ENCODE measurements at regions not wholly inside any gene's neighbourhood (a gene's known extent, or its start where the extent isn't known, plus 50 kb on each side); places are given as distances from the start of the nearest gene placed in this dataset.

GRCh38 chr2:185069107-185069506 is 470.8 kb downstream of the ZNF804A start:
- TF ChIP-seq CTCF (IDR thresholded peaks at IDR 0.05; ENCODE audit: insufficient read depth, low read depth, low read length): no peak
- no peak for TF ChIP-seq EZH2 (IDR thresholded peaks at IDR 0.05; ENCODE audit: insufficient read depth, low read length)
